OCI-LY3 (cell line): ENCODE measurements at regions not wholly inside any gene's neighbourhood (a gene's known extent, or its start where the extent isn't known, plus 50 kb on each side); places are given as distances from the start of the nearest gene placed in this dataset.

Experiments used
- CTCF ChIP-seq: fragments of 200-600, 300-600 bp; sonication (generic); IDR thresholded peaks from 2 replicates; pipeline ENCODE4 v1.5.1; 2014; ENCODE audit warnings: antibody characterized with exemption, low read length, low read depth
- EZH2phosphoT487 ChIP-seq: fragments of 200-600 bp; shearing (Covaris generic); IDR thresholded peaks from 2 replicates; pipeline ENCODE4 v1.6.1; 2018; ENCODE audit warnings: antibody characterized with exemption, mixed run types, low read depth

DNA sequence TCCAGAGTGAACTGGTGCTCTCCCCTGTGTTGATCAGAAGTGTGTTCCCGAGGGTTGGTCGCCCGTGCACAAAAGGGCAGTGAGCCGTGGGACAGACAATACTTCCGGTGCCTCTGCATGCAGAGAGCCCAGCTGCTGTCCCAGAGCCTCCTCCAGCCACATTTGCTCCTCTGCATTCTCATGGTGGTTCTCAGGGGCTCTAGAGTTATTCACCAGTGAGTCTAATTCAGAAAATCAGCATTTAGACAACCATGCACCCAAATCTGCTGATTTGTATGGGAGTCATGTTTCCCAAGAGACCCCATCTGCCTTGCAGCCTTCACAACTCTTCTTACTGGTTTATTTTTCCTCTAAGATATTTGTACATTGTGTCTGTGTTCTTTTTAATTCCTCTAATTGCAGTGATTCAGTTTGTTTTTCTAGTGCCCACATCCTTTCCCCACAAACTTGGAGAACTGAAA, 107.0 kb upstream of the SPRED1 start:
- no peak for TF ChIP-seq CTCF
- no peak for TF ChIP-seq EZH2phosphoT487
